ENCODE measurements at regions not wholly inside any gene's neighbourhood (a gene's known extent, or its start where the extent isn't known, plus 50 kb on each side); places are given as distances from the start of the nearest gene placed in this dataset.

GRCh38 chr3:82556113-82556512, 794.7 kb upstream of the GBE1 start:
- FAIRE-seq (no peak), DNase-seq (ENCODE audit: extremely low read depth in 1 of 4, low spot score in 3 of 4) (no peak), ATAC-seq (no peak)
- no peaks in the 10 kb centered on the region for H3K27me3 ChIP-seq (ENCODE audit: control insufficient read depth in 2 of 2, insufficient read depth in 2 of 2, low read length in 2 of 2)
- no TSS peak for BruUV-seq (replicated peaks)
- no peaks in the 10 kb centered on the region for H3K79me2 ChIP-seq (ENCODE audit: control insufficient read depth, insufficient read depth, low read length)
- H3K4me3 ChIP-seq: no peak overlapping the region
- 0% methylated on average over 5 of the region's 5 CpGs for WGBS (ENCODE audit: insufficient coverage, low coverage, missing lambda C conversion rate)
- no peaks in the 10 kb centered on the region for H4K20me1 ChIP-seq (replicated peaks; ENCODE audit: control insufficient read depth, insufficient read depth, low read length)
- ChIA-PET CTCF (ENCODE audit: low intra/inter-chr PET ratio) (no interaction called here), POLR2A (no interaction called here)
- no peaks in the 10 kb centered on the region for H3K9me1 ChIP-seq (ENCODE audit: control insufficient read depth, insufficient read depth, low read length)
- no peaks in the 10 kb centered on the region for H3K36me3 ChIP-seq (ENCODE audit: control insufficient read depth, insufficient read depth, low read length)
- H3K9me3 ChIP-seq (replicated peaks; ENCODE audit: control insufficient read depth, insufficient read depth, low read depth, low read length): no peaks in the 10 kb centered on the region
- in situ Hi-C loops (cut with MboI) (no loop called here), intact Hi-C loops (cut with micrococcal nuclease) (no loop called here)
- H3K4me2 ChIP-seq (ENCODE audit: insufficient read depth, low read length): no peak overlapping the region
- H3K27ac ChIP-seq (ENCODE audit: extremely low read depth, low read depth, low read length): no peak overlapping the region
- H3K9ac ChIP-seq (ENCODE audit: insufficient read depth in 1 of 2, low read depth in 2 of 2, low read length in 2 of 2): no peak overlapping the region
- no peaks in the 10 kb centered on the region for H3K4me1 ChIP-seq (replicated peaks in 1 of 2; ENCODE audit: control insufficient read depth in 2 of 2, insufficient read depth in 2 of 2, low read length in 2 of 2)
- no peak overlapping the region for H2AFZ ChIP-seq (ENCODE audit: low read depth, low read length)
- TF ChIP-seq ZBTB40 (IDR thresholded peaks at IDR 0.05) (no peak), ZBTB40 (CRISPR knock-in tag; IDR thresholded peaks at IDR 0.05) (no peak), MXI1 (IDR thresholded peaks at IDR 0.05; ENCODE audit: low read depth, low read length) (no peak), CBFA2T3 (IDR thresholded peaks at IDR 0.05) (no peak), ZNF324 (CRISPR knock-in tag; IDR thresholded peaks at IDR 0.05) (no peak), CTBP1 (IDR thresholded peaks at IDR 0.05; ENCODE audit: borderline replicate concordance) (no peak), CHD2 (IDR thresholded peaks at IDR 0.05; ENCODE audit: low read depth, low read length) (no peak), SFPQ (IDR thresholded peaks at IDR 0.05; ENCODE audit: low read depth, low read length) (no peak), EGR1 (conservative IDR thresholded peaks at IDR 0.05) (no peak), ZFP91 (CRISPR knock-in tag; IDR thresholded peaks at IDR 0.05) (no peak), ZC3H4 (CRISPR knock-in tag; IDR thresholded peaks at IDR 0.05; ENCODE audit: borderline replicate concordance) (no peak), PPARD (CRISPR knock-in tag; IDR thresholded peaks at IDR 0.05) (no peak), TRIM28 (IDR thresholded peaks at IDR 0.05) (no peak)
